ENCODE measurements at regions not wholly inside any gene's neighbourhood (a gene's known extent, or its start where the extent isn't known, plus 50 kb on each side); places are given as distances from the start of the nearest gene placed in this dataset.

GRCh38 chr20:41952166-41952565, 334.0 kb upstream of the CHD6 start:
- DNase-seq (ENCODE audit: extremely low read depth in 1 of 2, low read depth in 1 of 2): no peak

- DNase-seq (ENCODE audit: extremely low read depth in 1 of 2, low read depth in 1 of 2): no peak
Measured at GRCh38 chr20:41951615-41952014, 333.4 kb upstream of the CHD6 start.

- DNase-seq (ENCODE audit: extremely low read depth in 1 of 2, low read depth in 1 of 2): no peak
Measured at GRCh38 chr20:41939659-41940058, 321.5 kb upstream of the CHD6 start.

GRCh38 chr20:41938353-41938752, 320.2 kb upstream of the CHD6 start:
- DNase-seq (ENCODE audit: extremely low read depth in 1 of 2, low read depth in 1 of 2): no peak

- DNase-seq (ENCODE audit: extremely low read depth in 1 of 2, low read depth in 1 of 2): no peak
Measured at GRCh38 chr20:41935259-41935791, 317.1 kb upstream of the CHD6 start.

- no peak for DNase-seq (ENCODE audit: extremely low read depth in 1 of 2, low read depth in 1 of 2)
Measured at GRCh38 chr20:41932431-41932830, 314.3 kb upstream of the CHD6 start.

- DNase-seq (ENCODE audit: extremely low read depth in 1 of 2, low read depth in 1 of 2): no peak
Measured at GRCh38 chr20:41927655-41928054, 309.5 kb upstream of the CHD6 start.

- DNase-seq (ENCODE audit: extremely low read depth in 1 of 2, low read depth in 1 of 2): no peak
Measured at GRCh38 chr20:41927189-41927588, 309.0 kb upstream of the CHD6 start.

GRCh38 chr20:41925476-41925875, 307.3 kb upstream of the CHD6 start:
- no peak for DNase-seq (ENCODE audit: extremely low read depth in 1 of 2, low read depth in 1 of 2)

GRCh38 chr20:41923624-41924023, 305.4 kb upstream of the CHD6 start:
- DNase-seq (ENCODE audit: extremely low read depth in 1 of 2, low read depth in 1 of 2): no peak

GRCh38 chr20:41913146-41913545, 295.0 kb upstream of the CHD6 start:
- no peak for DNase-seq (ENCODE audit: extremely low read depth in 1 of 2, low read depth in 1 of 2)

GRCh38 chr20:41910558-41910957, 292.4 kb upstream of the CHD6 start:
- DNase-seq (ENCODE audit: extremely low read depth in 1 of 2, low read depth in 1 of 2): no peak

- no peak for DNase-seq (ENCODE audit: extremely low read depth in 1 of 2, low read depth in 1 of 2)
Measured at GRCh38 chr20:41905199-41905598, 287.0 kb upstream of the CHD6 start.

GRCh38 chr20:41903586-41903985, 285.4 kb upstream of the CHD6 start:
- no peak for DNase-seq (ENCODE audit: extremely low read depth in 1 of 2, low read depth in 1 of 2)

GRCh38 chr20:41902346-41902745, 284.2 kb upstream of the CHD6 start:
- no peak for DNase-seq (ENCODE audit: extremely low read depth in 1 of 2, low read depth in 1 of 2)

- DNase-seq (ENCODE audit: extremely low read depth in 1 of 2, low read depth in 1 of 2): no peak
Measured at GRCh38 chr20:41900201-41900691, 282.1 kb upstream of the CHD6 start.

- DNase-seq (ENCODE audit: extremely low read depth in 1 of 2, low read depth in 1 of 2): no peak
Measured at GRCh38 chr20:41897708-41898107, 279.5 kb upstream of the CHD6 start.

GRCh38 chr20:41895241-41896032, 277.3 kb upstream of the CHD6 start:
- no peak for DNase-seq (ENCODE audit: extremely low read depth in 1 of 2, low read depth in 1 of 2)

- DNase-seq (ENCODE audit: extremely low read depth in 1 of 2, low read depth in 1 of 2): no peak
Measured at GRCh38 chr20:41894255-41894963, 276.2 kb upstream of the CHD6 start.

GRCh38 chr20:41892031-41892430, 273.9 kb upstream of the CHD6 start:
- no peak for DNase-seq (ENCODE audit: extremely low read depth in 1 of 2, low read depth in 1 of 2)

- DNase-seq (ENCODE audit: extremely low read depth in 1 of 2, low read depth in 1 of 2): no peak
Measured at GRCh38 chr20:41889844-41890224, 271.7 kb upstream of the CHD6 start.
